Stomach (tissue), 4 donors: ENCODE measurements at regions not wholly inside any gene's neighbourhood (a gene's known extent, or its start where the extent isn't known, plus 50 kb on each side); places are given as distances from the start of the nearest gene placed in this dataset.
"Not testable (repeated sequence)": the region's sequence is repeated elsewhere in the genome, so short reads cannot be mapped to it uniquely, and the experiment has no call there.

Experiments
- CTCF ChIP-seq, 7 experiments: fragments of 450-650 bp in 4 of 7; fragments of 200-600 bp in 3 of 7; sonication (generic) in 3 of 7; IDR thresholded peaks; one replicate each; pipeline ENCODE4 v1.5.1; 2016 to 2019; ENCODE audit warnings: antibody characterized with exemption in 7 of 7, control low read depth in 2 of 7, mild to moderate bottlenecking in 1 of 7
- EP300 ChIP-seq: sonication (generic); formaldehyde crosslinking; IDR thresholded peaks from one replicate; pipeline ENCODE4 v1.6.1; 2017; ENCODE audit warnings: antibody characterized with exemption
- POLR2A ChIP-seq, 4 donors: fragments of 450-650 bp; IDR thresholded peaks; one replicate each; pipeline ENCODE4 v1.6.1; 2016; ENCODE audit warnings: antibody characterized with exemption in 4 of 4, control low read depth in 2 of 4, mild to moderate bottlenecking in 1 of 4, moderate library complexity in 1 of 4
- POLR2AphosphoS5 ChIP-seq, 3 donors: sonication (generic); formaldehyde crosslinking; IDR thresholded peaks; one replicate each; pipeline ENCODE4 v1.6.1; 2016; ENCODE audit warnings: antibody characterized with exemption in 3 of 3

- TF ChIP-seq POLR2A (IDR thresholded peaks at IDR 0.05); CTCF (IDR thresholded peaks at IDR 0.05); EP300; POLR2AphosphoS5 (IDR thresholded peaks at IDR 0.05): not testable (repeated sequence)
These were observed 140.8 kb upstream of the ANKRD20A1 start for GRCh38 chr9:67717830-67718388.
